ENCODE measurements at regions not wholly inside any gene's neighbourhood (a gene's known extent, or its start where the extent isn't known, plus 50 kb on each side); places are given as distances from the start of the nearest gene placed in this dataset.

GRCh38 chr3:64358176-64358575 lies 132.9 kb upstream of the PRICKLE2 start:
- TF ChIP-seq, protein P1, sequence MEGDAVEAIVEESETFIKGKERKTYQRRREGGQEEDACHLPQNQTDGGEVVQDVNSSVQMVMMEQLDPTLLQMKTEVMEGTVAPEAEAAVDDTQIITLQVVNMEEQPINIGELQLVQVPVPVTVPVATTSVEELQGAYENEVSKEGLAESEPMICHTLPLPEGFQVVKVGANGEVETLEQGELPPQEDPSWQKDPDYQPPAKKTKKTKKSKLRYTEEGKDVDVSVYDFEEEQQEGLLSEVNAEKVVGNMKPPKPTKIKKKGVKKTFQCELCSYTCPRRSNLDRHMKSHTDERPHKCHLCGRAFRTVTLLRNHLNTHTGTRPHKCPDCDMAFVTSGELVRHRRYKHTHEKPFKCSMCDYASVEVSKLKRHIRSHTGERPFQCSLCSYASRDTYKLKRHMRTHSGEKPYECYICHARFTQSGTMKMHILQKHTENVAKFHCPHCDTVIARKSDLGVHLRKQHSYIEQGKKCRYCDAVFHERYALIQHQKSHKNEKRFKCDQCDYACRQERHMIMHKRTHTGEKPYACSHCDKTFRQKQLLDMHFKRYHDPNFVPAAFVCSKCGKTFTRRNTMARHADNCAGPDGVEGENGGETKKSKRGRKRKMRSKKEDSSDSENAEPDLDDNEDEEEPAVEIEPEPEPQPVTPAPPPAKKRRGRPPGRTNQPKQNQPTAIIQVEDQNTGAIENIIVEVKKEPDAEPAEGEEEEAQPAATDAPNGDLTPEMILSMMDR (IDR thresholded peaks at IDR 0.05) = no peak
- Mint-ChIP-seq H3K36me3 (ENCODE audit: low read depth) (no peaks in the 10 kb centered on the region), H3K4me3 (no peak overlapping the region), H3K27me3 (no peaks in the 10 kb centered on the region), H3K4me1 (ENCODE audit: low read depth) (peaks cover 12% of the 10 kb centered on the region), H3K27ac (no peak overlapping the region), H3K9me3 (no peaks in the 10 kb centered on the region)
- intact Hi-C loops (cut with micrococcal nuclease) = no loop called here
- DNase-seq (no peak), ATAC-seq (no peak)
- ChIA-PET CTCF (no interaction called here), POLR2A (no interaction called here)

GRCh38 chr3:64357481-64357880 lies 132.2 kb upstream of the PRICKLE2 start:
- no peak overlapping the region for H3K4me3 Mint-ChIP-seq
- ChIA-PET POLR2A (no interaction called here), CTCF (interaction anchor here (1.4 kb wide), 1 partner anchor 105 kb away, joined by 3 read pairs; no protein-coding TSS in a partner anchor)
- ATAC-seq = no peak
- no peaks in the 10 kb centered on the region for H3K27me3 Mint-ChIP-seq
- TF ChIP-seq, protein P1 (IDR thresholded peaks at IDR 0.05) = no peak
- no peak overlapping the region for H3K27ac Mint-ChIP-seq
- H3K9me3 Mint-ChIP-seq = no peaks in the 10 kb centered on the region
- no peak for DNase-seq
- peaks cover 12% of the 10 kb centered on the region for H3K4me1 Mint-ChIP-seq (ENCODE audit: low read depth)
- H3K36me3 Mint-ChIP-seq (ENCODE audit: low read depth) = no peaks in the 10 kb centered on the region
- intact Hi-C loops (cut with micrococcal nuclease) = no loop called here

DNA sequence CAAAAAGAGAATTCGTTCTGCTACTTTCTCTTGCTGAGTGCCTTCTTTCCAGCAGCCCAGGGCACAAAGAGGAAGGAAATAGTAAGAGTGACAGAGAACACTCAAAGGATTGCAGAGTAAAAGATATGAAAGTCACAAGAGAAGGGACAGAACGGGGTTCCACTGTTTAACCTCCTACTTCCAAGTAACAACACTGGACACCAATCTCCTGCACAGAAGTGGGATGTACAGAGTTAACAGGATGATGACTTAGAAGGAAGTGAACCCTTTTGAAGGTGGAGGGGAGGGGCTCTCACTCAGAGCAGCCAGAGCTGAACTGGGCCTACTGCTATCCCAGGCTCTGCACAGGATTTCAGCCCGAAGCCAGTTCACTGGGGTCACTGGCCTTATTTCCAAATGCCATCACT lies 130.1 kb upstream of the PRICKLE2 start:
- peak; percentile 7 for DNase-seq
- intact Hi-C loops (cut with micrococcal nuclease) = no loop called here
- ChIA-PET CTCF (no interaction called here), POLR2A (no interaction called here)
- ATAC-seq = peak; percentile 37
- Mint-ChIP-seq H3K4me1 (ENCODE audit: low read depth) (peaks cover 14% of the 10 kb centered on the region), H3K36me3 (ENCODE audit: low read depth) (no peaks in the 10 kb centered on the region), H3K27me3 (no peaks in the 10 kb centered on the region), H3K27ac (no peak overlapping the region), H3K9me3 (no peaks in the 10 kb centered on the region), H3K4me3 (no peak overlapping the region)
- TF ChIP-seq, protein P1 (IDR thresholded peaks at IDR 0.05) = no peak

DNA sequence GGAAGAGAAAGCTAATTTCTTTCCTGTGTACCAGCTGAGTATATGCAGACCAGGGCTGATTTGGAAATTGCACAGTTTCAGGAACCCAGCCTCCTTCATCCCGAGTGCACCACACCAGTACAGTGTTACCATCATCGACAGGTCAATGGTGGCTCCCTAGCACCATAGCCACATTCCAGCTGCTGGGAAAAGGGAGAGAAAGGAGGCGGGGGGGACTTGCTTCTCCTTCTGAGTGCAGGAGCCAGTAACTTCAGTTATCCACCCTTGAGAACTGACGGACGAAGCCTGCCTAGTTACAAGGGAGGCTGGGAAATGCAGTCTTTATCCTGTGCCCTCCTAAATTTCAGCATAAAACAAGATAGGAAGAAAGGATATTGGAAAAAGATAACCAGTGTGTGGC lies 129.7 kb upstream of the PRICKLE2 start:
- no peak overlapping the region for H3K4me3 Mint-ChIP-seq
- H3K27ac Mint-ChIP-seq = no peak overlapping the region
- no peak for DNase-seq
- ChIA-PET POLR2A (no interaction called here), CTCF (no interaction called here)
- TF ChIP-seq, protein P1 (IDR thresholded peaks at IDR 0.05) = no peak
- intact Hi-C loops (cut with micrococcal nuclease) = no loop called here
- H3K27me3 Mint-ChIP-seq = no peaks in the 10 kb centered on the region
- H3K4me1 Mint-ChIP-seq (ENCODE audit: low read depth) = peaks cover 14% of the 10 kb centered on the region
- ATAC-seq = no peak
- H3K9me3 Mint-ChIP-seq = no peaks in the 10 kb centered on the region
- no peaks in the 10 kb centered on the region for H3K36me3 Mint-ChIP-seq (ENCODE audit: low read depth)

DNA sequence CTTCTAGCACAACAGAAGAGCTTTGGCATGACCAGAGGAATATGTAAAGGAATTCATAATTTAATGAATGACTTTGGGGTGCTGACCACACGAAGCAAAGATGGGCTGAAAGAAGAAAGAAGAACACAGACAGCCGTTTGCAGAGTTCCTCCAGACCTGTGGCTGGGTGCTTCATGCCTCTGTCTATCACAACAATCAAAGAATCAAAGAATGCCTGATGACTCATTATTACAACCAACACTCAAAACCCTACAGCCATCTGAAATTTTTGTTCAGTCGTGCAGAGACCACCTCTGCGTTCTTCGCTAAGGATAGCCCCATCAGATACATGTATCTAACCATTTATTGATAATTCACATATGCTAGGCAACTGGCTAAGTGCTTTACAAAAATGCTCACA lies 129.0 kb upstream of the PRICKLE2 start:
- CTCF ChIA-PET = no interaction called here
- POLR2A ChIA-PET = interaction anchor here (0.6 kb wide), 1 partner anchor 43 kb away, joined by 3 read pairs; no protein-coding TSS in a partner anchor
- Mint-ChIP-seq H3K27ac (no peak overlapping the region), H3K4me1 (ENCODE audit: low read depth) (peaks cover 14% of the 10 kb centered on the region), H3K4me3 (no peak overlapping the region), H3K36me3 (ENCODE audit: low read depth) (no peaks in the 10 kb centered on the region), H3K27me3 (no peaks in the 10 kb centered on the region), H3K9me3 (no peaks in the 10 kb centered on the region)
- intact Hi-C loops (cut with micrococcal nuclease) = no loop called here
- ATAC-seq (no peak), DNase-seq (no peak)
- TF ChIP-seq, protein P1 (IDR thresholded peaks at IDR 0.05) = no peak
